Pancreas (tissue), 10 donors: ENCODE measurements at regions not wholly inside any gene's neighbourhood (a gene's known extent, or its start where the extent isn't known, plus 50 kb on each side); places are given as distances from the start of the nearest gene placed in this dataset.

ENCODE experiments used
- ATAC-seq, 4 donors: fragments of 200-7000 bp; cut with Tn5 transposase; one replicate each; pipeline versions ENCODE4 v1.8.0 to v1.9.1; 2020; ENCODE audit warnings: mild to moderate bottlenecking in 4 of 4, moderate library complexity in 4 of 4
- DNase-seq, 6 donors: peaks; one replicate each; pipeline ENCODE4 v3.0.0-alpha.2; 2020
- FAIRE-seq: peaks from 2 replicates; lab custom pipeline; 2012; peaks lifted over from hg19 to GRCh38; lab: Jason Lieb, UNC
- H3K27ac ChIP-seq, 4 donors: fragments of 200-600 bp; sonication (generic); 1 replicate in 3 of 4; 2 replicates in 1 of 4; pipeline versions ENCODE4 v1.5.0 to v1.8.0; 2020
- H3K27me3 ChIP-seq, 4 donors: fragments of 200-600 bp; one replicate each; pipeline ENCODE4 v1.8.0; 2021
- H3K36me3 ChIP-seq, 3 donors: fragments of 200-600 bp; sonication (generic) in 1 of 3; one replicate each; pipeline versions ENCODE4 v1.5.0 to v1.8.0; 2020 to 2021
- H3K4me1 ChIP-seq, 3 donors: fragments of 200-600 bp; one replicate each; pipeline ENCODE4 v1.8.0; 2021
- H3K4me3 ChIP-seq, 4 donors: fragments of 200-600 bp; sonication (generic) in 2 of 4; one replicate each; pipeline versions ENCODE4 v1.5.0 to v1.8.0; 2020 to 2021
- H3K9me3 ChIP-seq, 4 donors: fragments of 200-600 bp; one replicate each; pipeline ENCODE4 v1.8.0; 2021
- WGBS, 2 donors: extraction: QIAGEN DNeasy Blood & Tissue Kit; methylation state at CpG; one replicate each; pipeline ENCODE4 v1.1.7; 2013; 5-methylcytosine and 5-hydroxymethylcytosine counted together
- intact Hi-C, 3 donors: fragments of 100-400 bp; cut with DNase I; formaldehyde crosslinking; loops; one replicate each; pipeline versions ENCODE4 v1.11.1 to v1.14.2; 2022
- TF ChIP-seq, protein P1 (sequence below), 4 donors: fragments of 200-600 bp; sonication (generic) in 3 of 4; IDR thresholded peaks; one replicate each; pipeline versions ENCODE4 v1.5.0 to v1.8.0; 2021; ENCODE audit warnings: antibody characterized with exemption in 4 of 4
- donor health status: healthy with polysubstance abuse.
- donor health status: DM: no; HTN: no; CAD: no; lungs with moderate emphysema.
- donor health status: DM: no; HTN: no; CAD: no.
- donor health status: control.
- donor health status: control.
- donor health status: Bipolar disorder and iron deficiency.
- donor health status: DM: yes; HTN: yes; CAD: no.
- donor health status: DM: no; HTN: no; CAD: no.
- donor health status: DM: no; HTN: no; CAD: no.
- donor health status: DM: yes; HTN: yes; CAD: no.

DNA sequence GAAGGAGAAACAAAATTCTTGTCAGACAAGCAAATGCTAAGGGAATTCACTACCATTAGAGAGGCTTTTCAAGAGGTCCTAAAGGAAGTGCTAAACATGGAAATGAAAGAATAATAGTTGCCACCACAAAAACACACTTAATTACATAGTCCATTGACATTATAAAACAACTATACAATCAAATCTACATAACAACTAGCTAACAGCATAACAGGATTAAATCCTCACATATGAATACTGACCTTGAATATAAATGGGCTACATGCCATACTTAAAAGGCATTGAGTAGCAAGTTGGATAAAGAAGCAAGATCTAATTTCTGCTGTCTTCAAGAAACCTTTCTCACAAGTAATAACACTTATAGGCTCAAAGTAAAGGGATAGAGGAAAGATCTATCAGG, 811.5 kb upstream of the CITED2 start:
- no peaks in the 10 kb centered on the region for H3K27me3 ChIP-seq
- H3K4me1 ChIP-seq, result no peaks in the 10 kb centered on the region
- FAIRE-seq (no peak), ATAC-seq (no peak), DNase-seq (no peak)
- intact Hi-C loops, result no loop called here
- H3K9me3 ChIP-seq, result no peaks in the 10 kb centered on the region
- no peak overlapping the region for H3K27ac ChIP-seq
- TF ChIP-seq, protein P1, sequence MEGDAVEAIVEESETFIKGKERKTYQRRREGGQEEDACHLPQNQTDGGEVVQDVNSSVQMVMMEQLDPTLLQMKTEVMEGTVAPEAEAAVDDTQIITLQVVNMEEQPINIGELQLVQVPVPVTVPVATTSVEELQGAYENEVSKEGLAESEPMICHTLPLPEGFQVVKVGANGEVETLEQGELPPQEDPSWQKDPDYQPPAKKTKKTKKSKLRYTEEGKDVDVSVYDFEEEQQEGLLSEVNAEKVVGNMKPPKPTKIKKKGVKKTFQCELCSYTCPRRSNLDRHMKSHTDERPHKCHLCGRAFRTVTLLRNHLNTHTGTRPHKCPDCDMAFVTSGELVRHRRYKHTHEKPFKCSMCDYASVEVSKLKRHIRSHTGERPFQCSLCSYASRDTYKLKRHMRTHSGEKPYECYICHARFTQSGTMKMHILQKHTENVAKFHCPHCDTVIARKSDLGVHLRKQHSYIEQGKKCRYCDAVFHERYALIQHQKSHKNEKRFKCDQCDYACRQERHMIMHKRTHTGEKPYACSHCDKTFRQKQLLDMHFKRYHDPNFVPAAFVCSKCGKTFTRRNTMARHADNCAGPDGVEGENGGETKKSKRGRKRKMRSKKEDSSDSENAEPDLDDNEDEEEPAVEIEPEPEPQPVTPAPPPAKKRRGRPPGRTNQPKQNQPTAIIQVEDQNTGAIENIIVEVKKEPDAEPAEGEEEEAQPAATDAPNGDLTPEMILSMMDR (IDR thresholded peaks at IDR 0.05), result no peak
- no peaks in the 10 kb centered on the region for H3K36me3 ChIP-seq
- no peak overlapping the region for H3K4me3 ChIP-seq

DNA sequence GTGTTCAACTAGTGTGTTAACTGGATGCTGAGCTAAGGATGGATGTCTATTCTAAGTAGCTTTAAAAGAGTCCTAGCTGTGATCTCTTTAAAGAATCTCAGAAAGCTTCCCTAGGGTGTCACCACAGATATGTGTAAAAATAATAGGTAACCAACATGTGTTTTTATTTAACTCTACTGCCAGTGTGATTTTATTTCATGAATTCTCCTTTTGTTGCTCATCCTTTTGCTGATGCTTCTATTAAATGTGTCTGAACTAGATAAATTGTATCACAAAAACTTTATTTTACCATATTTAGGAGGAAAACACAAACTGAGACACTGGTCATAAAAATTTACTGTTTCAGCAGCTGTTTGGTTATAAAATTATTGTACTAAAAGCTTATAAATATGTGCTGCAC, 809.4 kb upstream of the CITED2 start:
- intact Hi-C loops, result no loop called here
- Histone ChIP-seq H3K4me1 (no peaks in the 10 kb centered on the region), H3K4me3 (no peak overlapping the region), H3K27ac (no peak overlapping the region), H3K9me3 (no peaks in the 10 kb centered on the region), H3K36me3 (no peaks in the 10 kb centered on the region), H3K27me3 (no peaks in the 10 kb centered on the region)
- FAIRE-seq (no peak), ATAC-seq (no peak), DNase-seq (no peak)
- TF ChIP-seq, protein P1 (IDR thresholded peaks at IDR 0.05), result no peak

GRCh38 chr6:140182821-140183220, 808.4 kb upstream of the CITED2 start:
- no peak overlapping the region for H3K4me3 ChIP-seq
- intact Hi-C loops, result no loop called here
- FAIRE-seq, result no peak
- ATAC-seq, result no peak
- H3K9me3 ChIP-seq, result no peaks in the 10 kb centered on the region
- TF ChIP-seq, protein P1 (IDR thresholded peaks at IDR 0.05), result no peak
- no peaks in the 10 kb centered on the region for H3K4me1 ChIP-seq
- DNase-seq, result no peak
- no peaks in the 10 kb centered on the region for H3K27me3 ChIP-seq
- no peak overlapping the region for H3K27ac ChIP-seq
- 92 to 95% methylated on average over 2 of the region's 2 CpGs for WGBS, 2 donors
- H3K36me3 ChIP-seq, result no peaks in the 10 kb centered on the region

- Histone ChIP-seq H3K36me3 (no peaks in the 10 kb centered on the region), H3K27ac (no peak overlapping the region), H3K4me1 (no peaks in the 10 kb centered on the region), H3K27me3 (no peaks in the 10 kb centered on the region), H3K4me3 (no peak overlapping the region), H3K9me3 (no peaks in the 10 kb centered on the region)
- no peak for ATAC-seq
- 96 to 99% methylated on average over 2 of the region's 2 CpGs for WGBS, 2 donors
- intact Hi-C loops, result no loop called here
- no peak for FAIRE-seq
- DNase-seq, result no peak
- TF ChIP-seq, protein P1 (IDR thresholded peaks at IDR 0.05), result no peak
Observed at GRCh38 chr6:140181876-140182275, 807.4 kb upstream of the CITED2 start.

DNA sequence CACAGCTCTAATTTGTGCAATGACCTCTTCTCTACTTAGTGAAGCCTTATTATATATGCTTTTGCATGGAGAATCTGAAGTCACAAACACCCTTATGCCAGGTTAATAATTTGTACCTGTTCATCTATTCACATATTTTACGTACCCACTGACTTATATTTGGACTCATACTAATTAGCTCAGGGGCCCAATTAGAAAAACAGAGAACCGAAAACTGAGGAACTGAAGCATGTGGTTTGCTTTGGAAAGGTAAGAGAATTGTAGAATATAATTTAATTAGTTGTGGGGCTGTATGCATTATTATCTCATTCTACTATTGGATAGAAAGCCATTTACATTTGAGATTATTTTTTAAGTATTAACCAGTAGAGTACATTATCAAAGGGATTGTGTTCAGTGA, 805.9 kb upstream of the CITED2 start:
- H3K4me1 ChIP-seq, result no peaks in the 10 kb centered on the region
- H3K4me3 ChIP-seq, result no peak overlapping the region
- intact Hi-C loops, result no loop called here
- FAIRE-seq (no peak), DNase-seq (no peak), ATAC-seq (no peak)
- TF ChIP-seq, protein P1 (IDR thresholded peaks at IDR 0.05), result no peak
- no peak overlapping the region for H3K27ac ChIP-seq
- WGBS, 2 donors, result 91 to 99% methylated on average over 2 of the region's 2 CpGs
- H3K36me3 ChIP-seq, result no peaks in the 10 kb centered on the region
- no peaks in the 10 kb centered on the region for H3K27me3 ChIP-seq
- no peaks in the 10 kb centered on the region for H3K9me3 ChIP-seq
